AG04450 (cell line): ENCODE measurements at regions not wholly inside any gene's neighbourhood (a gene's known extent, or its start where the extent isn't known, plus 50 kb on each side); places are given as distances from the start of the nearest gene placed in this dataset.

Source experiments
- CTCF ChIA-PET: fragments of 300-600, 350-600 bp; formaldehyde crosslinking; extraction: SDS; loops from one replicate; lab custom pipeline; 2022; ENCODE audit warnings: antibody characterized with exemption, inconsistent platforms; lab: Charles Lee
- POLR2A ChIA-PET: fragments of 350-600 bp; formaldehyde crosslinking; extraction: SDS; loops from one replicate; lab custom pipeline; 2021; ENCODE audit warnings: antibody characterized with exemption, inconsistent platforms; lab: Yijun Ruan, JAX
- DNase-seq: peaks from one replicate; pipeline ENCODE4 v3.0.0-alpha.2; 2011; ENCODE audit warnings: low read depth, low spot score
- H3K27ac ChIP-seq: one replicate; pipeline ENCODE4 v1.5.1; 2012; ENCODE audit warnings: low read depth, low read length, control low read depth
- H3K27me3 ChIP-seq: one replicate; pipeline ENCODE4 v1.6.0; 2012; ENCODE audit warnings: low read length; ENCODE audit not compliant: control insufficient read depth, insufficient read depth
- H3K4me3 ChIP-seq: 2 replicates; pipeline ENCODE4 v1.5.1; 2011; ENCODE audit warnings: mild to moderate bottlenecking, low read depth, low read length, control low read depth
- H3K9me3 ChIP-seq: 2 replicates; pipeline ENCODE4 v1.5.1; 2012; ENCODE audit warnings: low read length; ENCODE audit not compliant: control insufficient read depth, insufficient read depth
- CTCF ChIP-seq: IDR thresholded peaks from 2 replicates; pipeline ENCODE4 v1.5.1; 2011; ENCODE audit warnings: low read depth, low read length, control low read depth, inconsistent platforms

- CTCF ChIA-PET, result no interaction called here
- peaks cover 2% of the 10 kb centered on the region for H3K27me3 ChIP-seq
- no peak for DNase-seq
Observed at GRCh38 chr2:206218796-206219499, 55.5 kb upstream of the ZDBF2 start.

GRCh38 chr2:206219957-206220356, 54.5 kb upstream of the ZDBF2 start:
- no peak for DNase-seq
- H3K9me3 ChIP-seq, result no peaks in the 10 kb centered on the region
- no peak overlapping the region for H3K27ac ChIP-seq
- H3K27me3 ChIP-seq, result peaks cover 2% of the 10 kb centered on the region
- ChIA-PET POLR2A (no interaction called here), CTCF (no interaction called here)
- TF ChIP-seq CTCF, result no peak
- no peak overlapping the region for H3K4me3 ChIP-seq

More at GRCh38 chr2:206218796-206219499, 55.5 kb upstream of the ZDBF2 start:
- POLR2A ChIA-PET, result no interaction called here
- TF ChIP-seq CTCF, result no peak
- H3K4me3 ChIP-seq, result no peak overlapping the region
- no peaks in the 10 kb centered on the region for H3K9me3 ChIP-seq
- H3K27ac ChIP-seq, result no peak overlapping the region

GRCh38 chr2:206220997-206221396, 53.5 kb upstream of the ZDBF2 start:
- H3K27ac ChIP-seq, result no peak overlapping the region
- CTCF ChIA-PET, result no interaction called here
- H3K4me3 ChIP-seq, result no peak overlapping the region
- no peaks in the 10 kb centered on the region for H3K9me3 ChIP-seq
- no peak for DNase-seq
- no peak for TF ChIP-seq CTCF
- POLR2A ChIA-PET, result no interaction called here
- peaks cover 2% of the 10 kb centered on the region for H3K27me3 ChIP-seq
